HG02884 (cell line): ENCODE measurements at regions not wholly inside any gene's neighbourhood (a gene's known extent, or its start where the extent isn't known, plus 50 kb on each side); places are given as distances from the start of the nearest gene placed in this dataset.

Source experiments
- ATAC-seq: cut with Tn5 transposase; IDR thresholded peaks from one replicate; pipeline ENCODE4 v1.9.1; 2021; ENCODE audit warnings: mild to moderate bottlenecking, moderate library complexity; ENCODE audit not compliant: unreplicated experiment

- no peak for ATAC-seq
These were observed 251.7 kb upstream of the NOVA1 start for GRCh38 chr14:26849514-26849913.

GRCh38 chr14:26851793-26852192, 254.0 kb upstream of the NOVA1 start:
- no peak for ATAC-seq

- no peak for ATAC-seq
These were observed 257.4 kb upstream of the NOVA1 start for GRCh38 chr14:26855077-26855753.

GRCh38 chr14:26856876-26857518, 259.2 kb upstream of the NOVA1 start:
- ATAC-seq: no peak

- ATAC-seq: no peak
These were observed 261.6 kb upstream of the NOVA1 start for GRCh38 chr14:26859483-26859882.

GRCh38 chr14:26860111-26860510, 262.3 kb upstream of the NOVA1 start:
- no peak for ATAC-seq

GRCh38 chr14:26863736-26864135, 265.9 kb upstream of the NOVA1 start:
- ATAC-seq: no peak

GRCh38 chr14:26866721-26867120, 268.9 kb upstream of the NOVA1 start:
- no peak for ATAC-seq

GRCh38 chr14:26867171-26867757, 269.4 kb upstream of the NOVA1 start:
- no peak for ATAC-seq

GRCh38 chr14:26870096-26870495, 272.3 kb upstream of the NOVA1 start:
- no peak for ATAC-seq

GRCh38 chr14:26870722-26871617, 273.1 kb upstream of the NOVA1 start:
- ATAC-seq: no peak

GRCh38 chr14:26872515-26873361, 274.9 kb upstream of the NOVA1 start:
- ATAC-seq: no peak

- no peak for ATAC-seq
These were observed 275.6 kb upstream of the NOVA1 start for GRCh38 chr14:26873362-26873960.

- no peak for ATAC-seq
These were observed 290.0 kb upstream of the NOVA1 start for GRCh38 chr14:26887847-26888246.

- no peak for ATAC-seq
These were observed 290.8 kb upstream of the NOVA1 start for GRCh38 chr14:26888592-26888991.

GRCh38 chr14:26896447-26896846, 298.6 kb upstream of the NOVA1 start:
- ATAC-seq: no peak

GRCh38 chr14:26897196-26897595, 299.4 kb upstream of the NOVA1 start:
- ATAC-seq: no peak

GRCh38 chr14:26905229-26905628, 307.4 kb upstream of the NOVA1 start:
- no peak for ATAC-seq

- ATAC-seq: no peak
These were observed 316.0 kb upstream of the NOVA1 start for GRCh38 chr14:26913786-26914185.

- ATAC-seq: no peak
These were observed 319.3 kb upstream of the NOVA1 start for GRCh38 chr14:26917086-26917485.
